Caco-2 (cell line): ENCODE measurements at regions not wholly inside any gene's neighbourhood (a gene's known extent, or its start where the extent isn't known, plus 50 kb on each side); places are given as distances from the start of the nearest gene placed in this dataset.
A peak's percentile ranks its signal among the peaks of the same experiment; 100 is the strongest.

ENCODE experiments used
- BruUV-seq: library from RNA; stranded (reverse); fragments of 400-500 nt; replicated peaks from 2 replicates; lab custom pipeline; 2021; lab: Mats Ljungman, UMichigan
- CTCF ChIA-PET: fragments of 300-600 bp; sonication (Branson Sonifier 250); formaldehyde crosslinking; loops from one replicate; lab custom pipeline; 2022; ENCODE audit warnings: antibody characterized with exemption; lab: Charles Lee
- POLR2A ChIA-PET: fragments of 300-600 bp; sonication (Branson Sonifier 250); formaldehyde crosslinking; loops from one replicate; lab custom pipeline; 2022; ENCODE audit warnings: antibody characterized with exemption; lab: Charles Lee
- DNase-seq, 2 experiments: peaks; one replicate each; pipeline versions ENCODE4 v3.0.0 to v3.0.0-alpha.2; 2020 to 2022
- H3K27me3 ChIP-seq: replicated peaks from 2 replicates; pipeline ENCODE4 v1.6.0; 2011; ENCODE audit warnings: low read length; ENCODE audit not compliant: control insufficient read depth, insufficient read depth
- H3K36me3 ChIP-seq: 2 replicates; pipeline ENCODE4 v1.5.1; 2011; ENCODE audit warnings: low read length; ENCODE audit not compliant: control insufficient read depth, insufficient read depth
- H3K4me1 ChIP-seq: fragments of 250-450 bp; sonication (Bioruptor Pico); 2 replicates; pipeline ENCODE4 v1.5.1; 2020; ENCODE audit warnings: mild to moderate bottlenecking
- H3K4me3 ChIP-seq: 2 replicates; pipeline ENCODE4 v1.5.1; 2011; ENCODE audit warnings: low read depth, mild to moderate bottlenecking, control low read depth, low read length
- H3K9me3 ChIP-seq: fragments of 250-450 bp; sonication (Bioruptor Pico); 2 replicates; pipeline ENCODE4 v1.5.1; 2020; ENCODE audit warnings: mild to moderate bottlenecking, moderate library complexity
- H3K27ac Mint-ChIP-seq: one replicate; pipeline ENCODE4 v1.8.0; 2022; ENCODE audit warnings: mixed read lengths; ENCODE audit not compliant: unreplicated experiment
- H3K27me3 Mint-ChIP-seq: one replicate; pipeline ENCODE4 v1.8.0; 2022; ENCODE audit warnings: mixed read lengths; ENCODE audit not compliant: insufficient read depth, unreplicated experiment
- H3K36me3 Mint-ChIP-seq: one replicate; pipeline ENCODE4 v1.8.0; 2022; ENCODE audit warnings: mild to moderate bottlenecking, mixed read lengths; ENCODE audit not compliant: insufficient read depth, unreplicated experiment
- H3K4me1 Mint-ChIP-seq: one replicate; pipeline ENCODE4 v1.8.0; 2022; ENCODE audit warnings: low read depth, mixed read lengths; ENCODE audit not compliant: unreplicated experiment
- H3K4me3 Mint-ChIP-seq: one replicate; pipeline ENCODE4 v1.8.0; 2022; ENCODE audit warnings: mild to moderate bottlenecking, moderate library complexity, mixed read lengths; ENCODE audit not compliant: unreplicated experiment
- H3K9me3 Mint-ChIP-seq: one replicate; pipeline ENCODE4 v1.8.0; 2022; ENCODE audit warnings: mixed read lengths; ENCODE audit not compliant: unreplicated experiment
- intact Hi-C: fragments of 100-400 bp; cut with micrococcal nuclease; formaldehyde crosslinking; loops from one replicate; pipeline ENCODE4 v1.10.0; 2022; ENCODE audit not compliant: unreplicated experiment
- TF ChIP-seq, protein P1 (sequence below), 2 experiments: fragments of 200-600 bp in 1 of 2; IDR thresholded peaks; 1 replicate in 1 of 2; 2 replicates in 1 of 2; pipeline versions ENCODE4 v1.5.1 to v1.8.0; 2011 to 2022; ENCODE audit warnings: antibody characterized with exemption in 1 of 2, control low read depth in 1 of 2, inconsistent platforms in 1 of 2, low read depth in 1 of 2, low read length in 1 of 2, mild to moderate bottlenecking in 1 of 2, moderate library complexity in 1 of 2; ENCODE audit not compliant: insufficient read depth in 1 of 2, severe bottlenecking in 1 of 2, unreplicated experiment in 1 of 2

DNA sequence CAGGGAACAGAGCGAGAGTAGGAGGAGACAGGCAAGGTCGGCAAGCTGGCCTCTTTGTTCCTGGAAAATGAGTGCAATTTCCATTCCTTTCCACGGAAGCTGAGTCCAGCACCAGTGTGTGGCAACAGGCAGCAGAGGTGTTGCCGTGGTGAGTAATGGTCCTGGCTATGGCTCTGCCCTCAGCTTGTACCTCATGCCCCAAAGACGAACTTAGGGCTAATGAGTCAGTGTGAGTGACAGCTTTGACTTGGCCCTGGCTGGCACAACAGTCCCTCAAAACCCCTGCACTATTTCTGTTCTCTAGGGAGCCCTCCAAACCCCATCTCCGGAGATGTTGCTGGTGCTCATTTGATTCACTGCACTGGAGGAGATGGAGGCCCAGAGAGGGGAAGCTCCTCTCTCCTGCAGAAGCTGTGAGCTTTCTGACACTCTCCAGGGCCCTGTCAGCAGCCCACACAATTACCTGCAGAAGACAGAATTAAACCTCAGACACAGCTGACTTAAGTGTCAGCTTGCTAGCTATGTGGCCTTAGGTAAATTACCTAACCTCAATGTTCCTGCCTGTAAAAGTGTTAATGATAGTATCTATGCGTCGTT lies 129.9 kb downstream of the TMEM132E start:
- H3K9me3 ChIP-seq, result no peaks in the 10 kb centered on the region
- no peak for DNase-seq
- H3K36me3 Mint-ChIP-seq, result no peaks in the 10 kb centered on the region
- H3K4me3 Mint-ChIP-seq, result no peak overlapping the region
- TF ChIP-seq, protein P1, sequence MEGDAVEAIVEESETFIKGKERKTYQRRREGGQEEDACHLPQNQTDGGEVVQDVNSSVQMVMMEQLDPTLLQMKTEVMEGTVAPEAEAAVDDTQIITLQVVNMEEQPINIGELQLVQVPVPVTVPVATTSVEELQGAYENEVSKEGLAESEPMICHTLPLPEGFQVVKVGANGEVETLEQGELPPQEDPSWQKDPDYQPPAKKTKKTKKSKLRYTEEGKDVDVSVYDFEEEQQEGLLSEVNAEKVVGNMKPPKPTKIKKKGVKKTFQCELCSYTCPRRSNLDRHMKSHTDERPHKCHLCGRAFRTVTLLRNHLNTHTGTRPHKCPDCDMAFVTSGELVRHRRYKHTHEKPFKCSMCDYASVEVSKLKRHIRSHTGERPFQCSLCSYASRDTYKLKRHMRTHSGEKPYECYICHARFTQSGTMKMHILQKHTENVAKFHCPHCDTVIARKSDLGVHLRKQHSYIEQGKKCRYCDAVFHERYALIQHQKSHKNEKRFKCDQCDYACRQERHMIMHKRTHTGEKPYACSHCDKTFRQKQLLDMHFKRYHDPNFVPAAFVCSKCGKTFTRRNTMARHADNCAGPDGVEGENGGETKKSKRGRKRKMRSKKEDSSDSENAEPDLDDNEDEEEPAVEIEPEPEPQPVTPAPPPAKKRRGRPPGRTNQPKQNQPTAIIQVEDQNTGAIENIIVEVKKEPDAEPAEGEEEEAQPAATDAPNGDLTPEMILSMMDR (IDR thresholded peaks at IDR 0.05; ENCODE audit: insufficient read depth in 1 of 2, low read depth in 1 of 2, low read length in 1 of 2, severe bottlenecking in 1 of 2, unreplicated experiment in 1 of 2), result no peak
- ChIA-PET CTCF (no interaction called here), POLR2A (no interaction called here)
- H3K9me3 Mint-ChIP-seq, result no peaks in the 10 kb centered on the region
- no peaks in the 10 kb centered on the region for H3K4me1 ChIP-seq
- no peaks in the 10 kb centered on the region for H3K36me3 ChIP-seq
- no TSS peak for BruUV-seq
- no peaks in the 10 kb centered on the region for H3K4me1 Mint-ChIP-seq
- intact Hi-C loops, result no loop called here
- no peak overlapping the region for H3K4me3 ChIP-seq
- peaks cover 20% of the 10 kb centered on the region for H3K27me3 Mint-ChIP-seq
- H3K27ac Mint-ChIP-seq, result no peak overlapping the region
- H3K27me3 ChIP-seq, result peaks cover 3% of the 10 kb centered on the region; the same call in 1 of the 2 replicates

DNA sequence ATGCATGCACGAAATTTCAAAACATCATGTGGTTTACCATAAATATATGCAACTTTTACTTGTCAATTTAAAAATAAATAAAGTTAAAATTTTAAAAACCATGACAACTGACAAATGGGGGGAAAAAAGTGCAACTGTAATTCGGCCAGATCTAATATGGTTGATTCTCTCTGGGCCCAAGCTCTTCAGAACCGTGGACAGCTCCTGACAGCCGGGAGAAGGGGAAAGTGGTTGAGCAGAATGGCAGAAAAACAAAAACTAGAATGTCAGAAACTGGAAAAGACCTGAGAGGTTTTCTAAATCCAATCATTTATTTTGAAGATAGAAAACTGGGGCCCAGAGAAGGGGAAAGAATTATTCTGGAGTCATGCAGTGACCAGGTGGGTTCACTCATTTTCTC lies 126.6 kb downstream of the TMEM132E start:
- DNase-seq, result peak in 1 of 2 experiments; percentile 58
- Mint-ChIP-seq H3K9me3 (no peaks in the 10 kb centered on the region), H3K36me3 (no peaks in the 10 kb centered on the region), H3K4me3 (no peak overlapping the region), H3K27me3 (peaks cover 12% of the 10 kb centered on the region), H3K27ac (no peak overlapping the region), H3K4me1 (no peaks in the 10 kb centered on the region)
- H3K4me3 ChIP-seq, result no peak overlapping the region
- TF ChIP-seq, protein P1 (IDR thresholded peaks at IDR 0.05; ENCODE audit: insufficient read depth in 1 of 2, low read depth in 1 of 2, low read length in 1 of 2, severe bottlenecking in 1 of 2, unreplicated experiment in 1 of 2), result no peak
- H3K27me3 ChIP-seq, result peaks cover 3% of the 10 kb centered on the region; the same call in 1 of the 2 replicates
- H3K9me3 ChIP-seq, result no peaks in the 10 kb centered on the region
- 0 out of 2 replicates have a peak, but pooled peaks cover 1% of the 10 kb centered on the region for H3K4me1 ChIP-seq
- intact Hi-C loops, result no loop called here
- H3K36me3 ChIP-seq, result no peaks in the 10 kb centered on the region
- ChIA-PET CTCF (no interaction called here), POLR2A (no interaction called here)
- BruUV-seq, result no TSS peak

DNA sequence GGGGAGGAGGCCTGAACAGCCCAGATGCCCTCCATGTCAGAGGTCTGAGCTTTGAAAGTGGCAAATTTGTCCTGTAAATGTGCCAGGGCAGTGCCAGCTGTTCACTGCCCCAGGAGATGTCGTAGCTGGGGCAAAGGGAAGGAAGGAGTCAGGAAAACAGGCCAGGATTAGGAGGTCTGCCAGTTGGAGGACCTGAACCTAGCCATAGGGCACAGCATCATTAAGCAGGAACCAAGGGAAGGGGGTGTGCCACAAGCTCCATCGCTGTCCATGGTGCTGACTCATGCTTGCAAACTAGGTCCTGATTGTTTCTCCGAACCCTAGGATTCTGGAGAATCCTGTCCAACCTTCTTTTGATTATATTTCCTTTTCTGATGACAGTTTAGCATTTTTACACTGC lies 124.2 kb downstream of the TMEM132E start:
- Mint-ChIP-seq H3K27ac (no peak overlapping the region), H3K9me3 (no peaks in the 10 kb centered on the region), H3K27me3 (peaks cover 7% of the 10 kb centered on the region), H3K36me3 (no peaks in the 10 kb centered on the region), H3K4me3 (no peak overlapping the region), H3K4me1 (no peaks in the 10 kb centered on the region)
- Histone ChIP-seq H3K36me3 (no peaks in the 10 kb centered on the region), H3K4me1 (0 out of 2 replicates have a peak, but pooled peaks cover 9% of the 10 kb centered on the region), H3K9me3 (no peaks in the 10 kb centered on the region), H3K4me3 (no peak overlapping the region), H3K27me3 (no peaks in the 10 kb centered on the region)
- intact Hi-C loops, result no loop called here
- TF ChIP-seq, protein P1 (IDR thresholded peaks at IDR 0.05; ENCODE audit: insufficient read depth in 1 of 2, low read depth in 1 of 2, low read length in 1 of 2, severe bottlenecking in 1 of 2, unreplicated experiment in 1 of 2), result no peak
- DNase-seq, result peak; percentile 56 to 75
- BruUV-seq, result no TSS peak
- POLR2A ChIA-PET, result no interaction called here
- CTCF ChIA-PET, result no interaction called here
